IMR-90 (cell line): ENCODE measurements at regions not wholly inside any gene's neighbourhood (a gene's known extent, or its start where the extent isn't known, plus 50 kb on each side); places are given as distances from the start of the nearest gene placed in this dataset.

ENCODE experiments used
- ATAC-seq: fragments of 200-7000 bp; cut with Tn5 transposase; 2 replicates; pipeline ENCODE4 v1.9.1; 2020; ENCODE audit warnings: low read depth, mild to moderate bottlenecking, moderate library complexity
- BruUV-seq: library from RNA; stranded (reverse); fragments of 400-500 nt; replicated peaks from 2 replicates; lab custom pipeline; 2021; lab: Mats Ljungman, UMichigan
- CTCF ChIA-PET: fragments of 300-600 bp; formaldehyde crosslinking; extraction: SDS; loops from one replicate; lab custom pipeline; 2021; ENCODE audit warnings: antibody characterized with exemption; lab: Yijun Ruan, JAX
- POLR2A ChIA-PET: fragments of 300-600 bp; sonication (Branson Sonifier 250); formaldehyde crosslinking; loops from one replicate; lab custom pipeline; 2022; ENCODE audit warnings: antibody characterized with exemption; ENCODE audit not compliant: unreplicated experiment; lab: Charles Lee
- DNase-seq: peaks from one replicate; pipeline ENCODE4 v3.0.0; 2013
- H2AFZ ChIP-seq: replicated peaks from 2 replicates; pipeline ENCODE3; 2013; ENCODE audit warnings: low read length, mild to moderate bottlenecking; ENCODE audit not compliant: poor library complexity
- H2AK5ac ChIP-seq: 2 replicates; pipeline ENCODE4 v1.6.1; 2013; ENCODE audit warnings: low read depth, low read length, inconsistent platforms
- H2AK9ac ChIP-seq: replicated peaks from 2 replicates; pipeline ENCODE3; 2013; ENCODE audit warnings: mild to moderate bottlenecking, low read depth, low read length, moderate library complexity; ENCODE audit not compliant: poor library complexity
- H2BK120ac ChIP-seq: 2 replicates; pipeline ENCODE4 v1.6.1; 2013; ENCODE audit warnings: low read depth, low read length, inconsistent platforms
- H2BK15ac ChIP-seq: 3 replicates; pipeline ENCODE4 v1.6.1; 2013; ENCODE audit warnings: low read depth, low read length, inconsistent platforms
- H2BK20ac ChIP-seq: 2 replicates; pipeline ENCODE4 v1.6.1; 2013; ENCODE audit warnings: low read depth, mild to moderate bottlenecking, inconsistent platforms, low read length, moderate library complexity
- H2BK5ac ChIP-seq: 2 replicates; pipeline ENCODE4 v1.6.1; 2013; ENCODE audit warnings: mild to moderate bottlenecking, low read depth, low read length, inconsistent platforms; ENCODE audit not compliant: poor library complexity, severe bottlenecking
- H3K14ac ChIP-seq: replicated peaks from 2 replicates; pipeline ENCODE4 v1.6.1; 2013; ENCODE audit warnings: low read depth, low read length, inconsistent platforms
- H3K18ac ChIP-seq: 2 replicates; pipeline ENCODE4 v1.6.1; 2013; ENCODE audit warnings: low read depth, low read length, control low read depth
- H3K23ac ChIP-seq: 2 replicates; pipeline ENCODE4 v1.6.1; 2013; ENCODE audit warnings: low read depth, low read length, inconsistent platforms
- H3K27ac ChIP-seq: 2 replicates; pipeline ENCODE4 v1.5.1; 2013; ENCODE audit warnings: mild to moderate bottlenecking, control low read depth, low read length; ENCODE audit not compliant: insufficient read depth
- H3K27me3 ChIP-seq: 2 replicates; pipeline ENCODE4 v1.6.1; 2013; ENCODE audit warnings: low read length; ENCODE audit not compliant: control insufficient read depth, insufficient read depth
- H3K36me3 ChIP-seq: 2 replicates; pipeline ENCODE4 v1.6.1; 2013; ENCODE audit warnings: low read length, mixed read lengths; ENCODE audit not compliant: control insufficient read depth, insufficient read depth
- H3K4ac ChIP-seq: 2 replicates; pipeline ENCODE4 v1.6.1; 2013; ENCODE audit warnings: low read depth, low read length, inconsistent platforms
- H3K4me1 ChIP-seq: 2 replicates; pipeline ENCODE4 v1.6.1; 2013; ENCODE audit warnings: low read length, mixed read lengths; ENCODE audit not compliant: control insufficient read depth, insufficient read depth
- H3K4me2 ChIP-seq: 2 replicates; pipeline ENCODE4 v1.6.1; 2013; ENCODE audit warnings: low read depth, mild to moderate bottlenecking, control low read depth, low read length, moderate library complexity
- H3K4me3 ChIP-seq: 2 replicates; pipeline ENCODE4 v1.5.1; 2013; ENCODE audit warnings: low read depth, mild to moderate bottlenecking, control low read depth, low read length, moderate library complexity; ENCODE audit not compliant: insufficient read depth
- H3K56ac ChIP-seq: 2 replicates; pipeline ENCODE4 v1.6.1; 2013; ENCODE audit warnings: low read length, inconsistent platforms; ENCODE audit not compliant: insufficient read depth; ENCODE audit errors: extremely low read depth
- H3K79me1 ChIP-seq, 2 experiments: 2 replicates each; pipeline ENCODE4 v1.6.1; 2013; ENCODE audit warnings: low read length in 2 of 2, inconsistent platforms in 1 of 2, low read depth in 1 of 2
- H3K9ac ChIP-seq: 2 replicates; pipeline ENCODE4 v1.6.1; 2013; ENCODE audit warnings: low read depth, low read length, control low read depth
- H3K9me1 ChIP-seq: 2 replicates; pipeline ENCODE4 v1.6.1; 2013; ENCODE audit warnings: low read length, inconsistent platforms; ENCODE audit not compliant: insufficient read depth
- H3K9me3 ChIP-seq: 2 replicates; pipeline ENCODE4 v1.6.1; 2013; ENCODE audit warnings: low read length; ENCODE audit not compliant: control insufficient read depth, insufficient read depth
- H4K20me1 ChIP-seq: 2 replicates; pipeline ENCODE4 v1.6.1; 2013; ENCODE audit warnings: low read length, inconsistent platforms; ENCODE audit not compliant: insufficient read depth
- H4K5ac ChIP-seq: 2 replicates; pipeline ENCODE4 v1.6.1; 2013; ENCODE audit warnings: mild to moderate bottlenecking, low read depth, low read length, control low read depth
- H4K8ac ChIP-seq, 2 experiments: 2 replicates each; pipeline ENCODE4 v1.6.1; 2013; ENCODE audit warnings: low read depth in 2 of 2, low read length in 2 of 2, control low read depth in 1 of 2, inconsistent platforms in 1 of 2
- H4K91ac ChIP-seq: 2 replicates; pipeline ENCODE4 v1.6.1; 2013; ENCODE audit warnings: low read depth, low read length, inconsistent platforms; ENCODE audit not compliant: insufficient read depth
- BHLHE40 ChIP-seq: fragments of 150-350 bp; IDR thresholded peaks from 2 replicates; pipeline ENCODE4 v1.6.1; 2016; ENCODE audit warnings: mild to moderate bottlenecking, low read depth, low read length
- CEBPB ChIP-seq: IDR thresholded peaks from 2 replicates; pipeline ENCODE4 v1.6.1; 2012; ENCODE audit warnings: low read depth, low read length, improper control_type of control experiment
- CHD1 ChIP-seq: IDR thresholded peaks from 2 replicates; pipeline ENCODE4 v1.6.1; 2012; ENCODE audit warnings: low read depth, low read length, improper control_type of control experiment
- CTCF ChIP-seq: conservative IDR thresholded peaks from 2 replicates; pipeline ENCODE4 v1.5.1; 2012; ENCODE audit warnings: mild to moderate bottlenecking, low read depth, low read length, improper control_type of control experiment
- MAFK ChIP-seq: IDR thresholded peaks from 2 replicates; pipeline ENCODE4 v1.6.1; 2012; ENCODE audit warnings: low read depth, low read length, improper control_type of control experiment
- MAZ ChIP-seq: IDR thresholded peaks from 2 replicates; pipeline ENCODE4 v1.6.1; 2012; ENCODE audit warnings: low read depth, mild to moderate bottlenecking, low read length, improper control_type of control experiment, moderate library complexity, borderline replicate concordance
- MXI1 ChIP-seq: IDR thresholded peaks from 2 replicates; pipeline ENCODE4 v1.6.1; 2012; ENCODE audit warnings: low read depth, mild to moderate bottlenecking, low read length, moderate library complexity, borderline replicate concordance
- NFE2L2 ChIP-seq: fragments of 150-350 bp; IDR thresholded peaks from 2 replicates; pipeline ENCODE4 v1.6.1; 2016; ENCODE audit warnings: low read depth, mild to moderate bottlenecking, low read length
- POLR2A ChIP-seq: IDR thresholded peaks from 2 replicates; pipeline ENCODE4 v1.6.1; 2012; ENCODE audit warnings: mild to moderate bottlenecking, low read depth, low read length
- RCOR1 ChIP-seq: IDR thresholded peaks from 2 replicates; pipeline ENCODE4 v1.6.1; 2012; ENCODE audit warnings: mild to moderate bottlenecking, low read length, improper control_type of control experiment; ENCODE audit not compliant: insufficient replicate concordance
- RFX5 ChIP-seq: IDR thresholded peaks from 2 replicates; pipeline ENCODE4 v1.8.0; 2012; ENCODE audit warnings: low read depth, mild to moderate bottlenecking, low read length, moderate library complexity
- SMC3 ChIP-seq: fragments of 150-350 bp; IDR thresholded peaks from 2 replicates; pipeline ENCODE4 v1.6.1; 2016; ENCODE audit warnings: low read depth, mild to moderate bottlenecking, antibody characterized with exemption, low read length, moderate library complexity
- WGBS, 2 experiments: methylation state at CpG; one replicate each; pipeline versions ENCODE4 v1.1.5 to v1.1.7; 2013; ENCODE audit warnings: missing lambda C conversion rate in 2 of 2; ENCODE audit not compliant: insufficient read length in 1 of 2; ENCODE audit errors: extremely low coverage in 2 of 2; 5-methylcytosine and 5-hydroxymethylcytosine counted together
- dilution Hi-C: fragments of 300-500 bp; cut with HindIII; formaldehyde crosslinking; loops from one replicate; pipeline ENCODE4 v1.14.3; 2018; ENCODE audit warnings: low sequenced_read_pairs; ENCODE audit not compliant: unreplicated experiment
- in situ Hi-C: fragments of 300-500 bp; cut with MboI; formaldehyde crosslinking; loops from 3 replicates; pipeline ENCODE4 v1.14.3; 2019; ENCODE audit warnings: low sequenced_read_pairs, inconsistent platforms, mixed read lengths
- intact Hi-C: fragments of 100-400 bp; cut with micrococcal nuclease; formaldehyde crosslinking; loops from 2 replicates; pipeline ENCODE4 v1.10.0; 2022
- TF ChIP-seq, protein P1 (sequence below): fragments of 150-350 bp; IDR thresholded peaks from 2 replicates; pipeline ENCODE4 v1.6.1; 2017; ENCODE audit warnings: mild to moderate bottlenecking, antibody characterized with exemption, low read length, low read depth
- TF ChIP-seq, protein P2 (sequence below): fragments of 150-350 bp; IDR thresholded peaks from 2 replicates; pipeline ENCODE4 v1.6.1; 2016; ENCODE audit warnings: low read depth, mild to moderate bottlenecking, low read length, moderate library complexity, borderline replicate concordance

GRCh38 chr3:161990036-161990435 lies 493.4 kb downstream of the OTOL1 start:
- Histone ChIP-seq H3K36me3 (no peaks in the 10 kb centered on the region), H4K5ac (no peak overlapping the region), H3K56ac (no peak overlapping the region), H3K27me3 (no peaks in the 10 kb centered on the region), H4K91ac (no peak overlapping the region), H3K18ac (no peak overlapping the region), H2AK5ac (no peak overlapping the region), H3K9me1 (no peaks in the 10 kb centered on the region), H3K27ac (no peak overlapping the region), H2BK20ac (no peak overlapping the region), H3K14ac (no peak overlapping the region), H3K4me3 (no peak overlapping the region), H2AK9ac (no peak overlapping the region), H3K4me1 (no peaks in the 10 kb centered on the region), H4K8ac (no peak overlapping the region), H3K79me1 (no peaks in the 10 kb centered on the region), H2BK120ac (no peak overlapping the region), H2BK15ac (no peak overlapping the region), H3K9ac (no peak overlapping the region), H4K20me1 (no peaks in the 10 kb centered on the region), H3K23ac (no peak overlapping the region), H3K9me3 (no peaks in the 10 kb centered on the region), H2BK5ac (no peak overlapping the region), H3K4ac (no peak overlapping the region), H2AFZ (no peak overlapping the region), H3K4me2 (no peak overlapping the region)
- ATAC-seq (no peak), DNase-seq (no peak)
- CTCF ChIA-PET, result interaction anchor here (0.6 kb wide), 1 partner anchor 21 kb away, joined by 6 read pairs; no protein-coding TSS in a partner anchor
- TF ChIP-seq CHD1 (no peak), RFX5 (no peak), RCOR1 (no peak), MAZ (no peak), MXI1 (no peak), SMC3 (no peak), NFE2L2 (no peak), CEBPB (no peak), MAFK (no peak), POLR2A (no peak), CTCF (no peak), BHLHE40 (no peak)
- TF ChIP-seq, protein P1, sequence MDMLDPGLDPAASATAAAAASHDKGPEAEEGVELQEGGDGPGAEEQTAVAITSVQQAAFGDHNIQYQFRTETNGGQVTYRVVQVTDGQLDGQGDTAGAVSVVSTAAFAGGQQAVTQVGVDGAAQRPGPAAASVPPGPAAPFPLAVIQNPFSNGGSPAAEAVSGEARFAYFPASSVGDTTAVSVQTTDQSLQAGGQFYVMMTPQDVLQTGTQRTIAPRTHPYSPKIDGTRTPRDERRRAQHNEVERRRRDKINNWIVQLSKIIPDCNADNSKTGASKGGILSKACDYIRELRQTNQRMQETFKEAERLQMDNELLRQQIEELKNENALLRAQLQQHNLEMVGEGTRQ, result no peak
- TF ChIP-seq, protein P2, sequence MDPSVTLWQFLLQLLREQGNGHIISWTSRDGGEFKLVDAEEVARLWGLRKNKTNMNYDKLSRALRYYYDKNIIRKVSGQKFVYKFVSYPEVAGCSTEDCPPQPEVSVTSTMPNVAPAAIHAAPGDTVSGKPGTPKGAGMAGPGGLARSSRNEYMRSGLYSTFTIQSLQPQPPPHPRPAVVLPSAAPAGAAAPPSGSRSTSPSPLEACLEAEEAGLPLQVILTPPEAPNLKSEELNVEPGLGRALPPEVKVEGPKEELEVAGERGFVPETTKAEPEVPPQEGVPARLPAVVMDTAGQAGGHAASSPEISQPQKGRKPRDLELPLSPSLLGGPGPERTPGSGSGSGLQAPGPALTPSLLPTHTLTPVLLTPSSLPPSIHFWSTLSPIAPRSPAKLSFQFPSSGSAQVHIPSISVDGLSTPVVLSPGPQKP, result no peak
- POLR2A ChIA-PET, result no interaction called here
- in situ Hi-C loops, result no loop called here
- dilution Hi-C loops, result no loop called here
- WGBS, 2 experiments, result no CpG with 5 or more reads among the region's 3 CpGs
- no TSS peak for BruUV-seq
- intact Hi-C loops, result no loop called here
